Heart left ventricle (tissue), 13 donors: ENCODE measurements at regions not wholly inside any gene's neighbourhood (a gene's known extent, or its start where the extent isn't known, plus 50 kb on each side); places are given as distances from the start of the nearest gene placed in this dataset.

Source experiments
- POLR2A ChIP-seq, 2 donors: fragments of 450-650 bp; IDR thresholded peaks; one replicate each; pipeline ENCODE4 v1.6.1; 2017; ENCODE audit warnings: antibody characterized with exemption in 2 of 2, mild to moderate bottlenecking in 2 of 2, moderate library complexity in 2 of 2
- TF ChIP-seq, protein P1 (sequence below), 12 donors: fragments of 200-600 bp; sonication (generic) in 4 of 12; IDR thresholded peaks; one replicate each; pipeline versions ENCODE4 v1.5.0 to v1.8.0; 2018 to 2022; ENCODE audit warnings: antibody characterized with exemption in 12 of 12, mild to moderate bottlenecking in 5 of 12
- donor health status: ischemic (EF 13 %, LVEDD 7.1; RV severe dilation, severe dysfunction).
- donor health status: DM: no; HTN: yes; CAD: no.
- donor health status: DM: no; HTN: no; CAD: no.
- donor health status: ischemic (EF 25% LVEDD 6.9; RV normal size, moderate dysfunction).
- donor health status: ischemic (EF 25% LVEDD 5.7; RV mildly dilated, moderate dysfunction).
- donor health status: ischemic (EF 35%, LVEDD 5.7; RV mildly dilated, moderate dysfunction).
- donor health status: nonischemic (EF 11% LVEDD 7.7; RV severe dilation, severe dysfunction).
- donor health status: DM: yes; HTN: yes; CAD: no.
- donor health status: PGD.
- donor health status: ischemic (EF 29% LVEDD 5.4; RV normal size, mild dysfunction).
- donor health status: nonischemic (EF 23%, LVEDD 6.1; RV moderate dilation, normal function).

DNA sequence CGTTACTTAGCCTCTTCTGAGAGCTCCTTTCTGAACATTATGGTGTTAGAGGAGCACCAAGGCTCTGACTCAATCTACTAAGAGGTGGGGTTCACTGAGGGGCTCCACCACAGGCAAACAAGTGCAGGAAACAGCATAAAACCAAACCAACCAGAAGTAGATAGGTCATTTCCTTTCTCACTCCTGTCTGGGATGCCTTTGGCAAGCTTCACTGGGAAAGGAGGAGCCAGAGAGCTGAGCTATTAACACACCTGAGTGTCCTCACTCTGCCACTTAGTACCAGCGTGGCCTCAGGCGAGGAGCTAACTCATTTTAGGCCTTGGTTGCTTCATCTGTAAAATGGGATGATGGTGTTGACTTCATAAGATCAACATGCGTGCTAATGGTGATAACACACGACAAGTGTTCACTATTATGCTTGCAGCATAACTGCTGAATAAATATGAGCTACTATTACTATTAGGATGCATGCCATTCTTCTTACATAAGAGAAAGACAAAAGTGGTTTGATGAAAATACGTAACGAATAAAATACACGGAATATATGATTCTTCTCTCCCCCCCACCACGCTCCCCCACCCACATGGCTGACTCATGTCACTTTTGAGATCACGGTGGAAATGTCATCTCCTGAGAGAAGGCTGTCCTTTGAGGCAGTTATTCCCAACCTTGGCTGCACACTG is 185.4 kb downstream of the BCAS1 start:
- no peak for TF ChIP-seq POLR2A (IDR thresholded peaks at IDR 0.05)
- TF ChIP-seq, protein P1, sequence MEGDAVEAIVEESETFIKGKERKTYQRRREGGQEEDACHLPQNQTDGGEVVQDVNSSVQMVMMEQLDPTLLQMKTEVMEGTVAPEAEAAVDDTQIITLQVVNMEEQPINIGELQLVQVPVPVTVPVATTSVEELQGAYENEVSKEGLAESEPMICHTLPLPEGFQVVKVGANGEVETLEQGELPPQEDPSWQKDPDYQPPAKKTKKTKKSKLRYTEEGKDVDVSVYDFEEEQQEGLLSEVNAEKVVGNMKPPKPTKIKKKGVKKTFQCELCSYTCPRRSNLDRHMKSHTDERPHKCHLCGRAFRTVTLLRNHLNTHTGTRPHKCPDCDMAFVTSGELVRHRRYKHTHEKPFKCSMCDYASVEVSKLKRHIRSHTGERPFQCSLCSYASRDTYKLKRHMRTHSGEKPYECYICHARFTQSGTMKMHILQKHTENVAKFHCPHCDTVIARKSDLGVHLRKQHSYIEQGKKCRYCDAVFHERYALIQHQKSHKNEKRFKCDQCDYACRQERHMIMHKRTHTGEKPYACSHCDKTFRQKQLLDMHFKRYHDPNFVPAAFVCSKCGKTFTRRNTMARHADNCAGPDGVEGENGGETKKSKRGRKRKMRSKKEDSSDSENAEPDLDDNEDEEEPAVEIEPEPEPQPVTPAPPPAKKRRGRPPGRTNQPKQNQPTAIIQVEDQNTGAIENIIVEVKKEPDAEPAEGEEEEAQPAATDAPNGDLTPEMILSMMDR (IDR thresholded peaks at IDR 0.05): no peak
